Endothelial cell (in vitro differentiated cells): ENCODE measurements at regions not wholly inside any gene's neighbourhood (a gene's known extent, or its start where the extent isn't known, plus 50 kb on each side); places are given as distances from the start of the nearest gene placed in this dataset.

Experiments
- DNase-seq: peaks from one replicate; pipeline ENCODE4 v3.0.0; 2021; ENCODE audit warnings: low spot score
- H3K27ac Mint-ChIP-seq: one replicate; pipeline ENCODE4 v1.8.0; 2021; ENCODE audit warnings: mixed read lengths, inconsistent platforms; ENCODE audit not compliant: unreplicated experiment
- H3K27me3 Mint-ChIP-seq: one replicate; pipeline ENCODE4 v1.8.0; 2021; ENCODE audit warnings: mild to moderate bottlenecking, moderate library complexity, mixed read lengths, inconsistent platforms; ENCODE audit not compliant: unreplicated experiment
- H3K36me3 Mint-ChIP-seq: one replicate; pipeline ENCODE4 v1.8.0; 2021; ENCODE audit warnings: mild to moderate bottlenecking, low read depth, mixed read lengths, inconsistent platforms; ENCODE audit not compliant: unreplicated experiment
- H3K4me1 Mint-ChIP-seq: one replicate; pipeline ENCODE4 v1.8.0; 2021; ENCODE audit warnings: mild to moderate bottlenecking, mixed read lengths, inconsistent platforms; ENCODE audit not compliant: unreplicated experiment
- H3K4me3 Mint-ChIP-seq: one replicate; pipeline ENCODE4 v1.8.0; 2021; ENCODE audit warnings: mild to moderate bottlenecking, mixed read lengths, inconsistent platforms; ENCODE audit not compliant: unreplicated experiment
- H3K9me3 Mint-ChIP-seq: one replicate; pipeline ENCODE4 v1.8.0; 2021; ENCODE audit warnings: mixed read lengths, inconsistent platforms; ENCODE audit not compliant: unreplicated experiment
- CTCF ChIP-seq: fragments of 200-600 bp; sonication (generic); IDR thresholded peaks from one replicate; pipeline ENCODE4 v1.5.0; 2021; ENCODE audit warnings: antibody characterized with exemption; ENCODE audit not compliant: unreplicated experiment

GRCh38 chr4:133574248-133574647, 425.2 kb downstream of the PCDH10 start:
- TF ChIP-seq CTCF, result no peak
- no peak for DNase-seq
- Mint-ChIP-seq H3K27me3 (no peaks in the 10 kb centered on the region), H3K27ac (no peak overlapping the region), H3K4me3 (no peak overlapping the region), H3K4me1 (peaks cover 2% of the 10 kb centered on the region), H3K9me3 (no peaks in the 10 kb centered on the region), H3K36me3 (no peaks in the 10 kb centered on the region)

- H3K4me1 Mint-ChIP-seq, result no peaks in the 10 kb centered on the region
- no peaks in the 10 kb centered on the region for H3K9me3 Mint-ChIP-seq
- H3K4me3 Mint-ChIP-seq, result no peak overlapping the region
- H3K27ac Mint-ChIP-seq, result no peak overlapping the region
- H3K36me3 Mint-ChIP-seq, result no peaks in the 10 kb centered on the region
- H3K27me3 Mint-ChIP-seq, result no peaks in the 10 kb centered on the region
- no peak for TF ChIP-seq CTCF
- no peak for DNase-seq
These were observed 416.3 kb downstream of the PCDH10 start for GRCh38 chr4:133565379-133565778.

- no peaks in the 10 kb centered on the region for H3K4me1 Mint-ChIP-seq
- no peak overlapping the region for H3K27ac Mint-ChIP-seq
- H3K9me3 Mint-ChIP-seq, result no peaks in the 10 kb centered on the region
- H3K4me3 Mint-ChIP-seq, result no peak overlapping the region
- no peak for DNase-seq
- H3K36me3 Mint-ChIP-seq, result no peaks in the 10 kb centered on the region
- H3K27me3 Mint-ChIP-seq, result no peaks in the 10 kb centered on the region
- TF ChIP-seq CTCF, result no peak
These were observed 410.9 kb downstream of the PCDH10 start for GRCh38 chr4:133559987-133560386.

- Mint-ChIP-seq H3K4me3 (no peak overlapping the region), H3K36me3 (no peaks in the 10 kb centered on the region), H3K9me3 (no peaks in the 10 kb centered on the region), H3K27me3 (no peaks in the 10 kb centered on the region), H3K27ac (no peak overlapping the region), H3K4me1 (no peaks in the 10 kb centered on the region)
- no peak for DNase-seq
- TF ChIP-seq CTCF, result no peak
These were observed 406.6 kb downstream of the PCDH10 start for GRCh38 chr4:133555671-133556070.

- no peaks in the 10 kb centered on the region for H3K4me1 Mint-ChIP-seq
- H3K27me3 Mint-ChIP-seq, result no peaks in the 10 kb centered on the region
- no peak overlapping the region for H3K27ac Mint-ChIP-seq
- TF ChIP-seq CTCF, result no peak
- DNase-seq, result no peak
- H3K9me3 Mint-ChIP-seq, result no peaks in the 10 kb centered on the region
- H3K4me3 Mint-ChIP-seq, result no peak overlapping the region
- H3K36me3 Mint-ChIP-seq, result no peaks in the 10 kb centered on the region
These were observed 401.3 kb downstream of the PCDH10 start for GRCh38 chr4:133550436-133550835.
